Gastrocnemius medialis (tissue), 4 donors: ENCODE measurements at regions not wholly inside any gene's neighbourhood (a gene's known extent, or its start where the extent isn't known, plus 50 kb on each side); places are given as distances from the start of the nearest gene placed in this dataset.

Experiments
- ATAC-seq, 2 donors: fragments of 150-250 bp; one replicate each; pipeline ENCODE4 v1.9.1; 2016
- DNase-seq, 2 donors: peaks; one replicate each; pipeline ENCODE4 v3.0.0-alpha.2; 2019
- H3K27ac ChIP-seq, 4 donors: fragments of 200-600 bp; sonication (generic); 1 replicate in 1 of 4; 2 replicates in 3 of 4; pipeline ENCODE4 v1.5.1; 2016 to 2018; ENCODE audit warnings: mild to moderate bottlenecking in 2 of 4, moderate library complexity in 1 of 4
- H3K27me3 ChIP-seq, 3 donors: fragments of 200-600 bp; sonication (generic) in 2 of 3; 1 replicate in 1 of 3; 2 replicates in 2 of 3; pipeline versions ENCODE4 v1.5.1 to v1.6.0; 2016 to 2019; ENCODE audit warnings: mild to moderate bottlenecking in 1 of 3, moderate library complexity in 1 of 3
- H3K36me3 ChIP-seq, 2 donors: fragments of 200-600 bp; sonication (generic) in 1 of 2; one replicate each; pipeline ENCODE4 v1.5.1; 2017 to 2018
- H3K4me1 ChIP-seq, 2 donors: fragments of 200-600 bp; sonication (generic) in 1 of 2; one replicate each; pipeline ENCODE4 v1.5.1; 2016 to 2017; ENCODE audit warnings: mild to moderate bottlenecking in 2 of 2
- H3K4me3 ChIP-seq, 4 donors: fragments of 200-600 bp; sonication (generic) in 3 of 4; 1 replicate in 1 of 4; 2 replicates in 3 of 4; pipeline ENCODE4 v1.5.1; 2016 to 2019; ENCODE audit warnings: mild to moderate bottlenecking in 2 of 4
- H3K9me3 ChIP-seq, 3 donors: fragments of 200-600 bp; sonication (generic) in 2 of 3; 1 replicate in 1 of 3; 2 replicates in 2 of 3; pipeline ENCODE4 v1.5.1; 2016 to 2019
- CTCF ChIP-seq, 5 experiments: fragments of 450-650 bp in 3 of 5; fragments of 200-600 bp in 2 of 5; sonication (generic) in 2 of 5; IDR thresholded peaks in 4 of 5; conservative IDR thresholded peaks in 1 of 5; 1 replicate in 4 of 5; 2 replicates in 1 of 5; pipeline ENCODE4 v1.5.1; 2016 to 2019; ENCODE audit warnings: antibody characterized with exemption in 5 of 5, mild to moderate bottlenecking in 3 of 5, moderate library complexity in 3 of 5
- POLR2A ChIP-seq, 2 donors: fragments of 450-650 bp; IDR thresholded peaks; one replicate each; pipeline ENCODE4 v1.6.1; 2017; ENCODE audit warnings: antibody characterized with exemption in 2 of 2, mild to moderate bottlenecking in 2 of 2, moderate library complexity in 2 of 2
- in situ Hi-C, 4 donors: fragments of 200-750 bp; cut with MboI; loops; one replicate each; pipeline versions ENCODE4 v1.15.0 to v1.8.0; 2017; ENCODE audit warnings: low sequenced_read_pairs in 4 of 4
- intact Hi-C: fragments of 100-400 bp; cut with DNase I; formaldehyde crosslinking; loops from one replicate; pipeline ENCODE4 v1.15.1; 2023; ENCODE audit warnings: low total_unique reads

GRCh38 chr6:44653761-44654218 is 266.3 kb downstream of the CDC5L start:
- Histone ChIP-seq H3K4me1 (peaks cover 9 to 14% of the 10 kb centered on the region in 2 donors), H3K36me3 (no peaks in the 10 kb centered on the region), H3K9me3 (no peaks in the 10 kb centered on the region), H3K4me3 (no peak overlapping the region), H3K27me3 (no peaks in the 10 kb centered on the region), H3K27ac (no peak overlapping the region)
- ATAC-seq (no peak), DNase-seq (no peak)
- in situ Hi-C loops: loop anchor here (10.0 to 25.0 kb wide), 5 partner anchors 759 to 1271 kb away; no protein-coding TSS in a partner anchor
- TF ChIP-seq POLR2A (IDR thresholded peaks at IDR 0.05) (no peak), CTCF (IDR thresholded peaks at IDR 0.05 in 4 of 5, conservative IDR thresholded peaks at IDR 0.05 in 1 of 5) (no peak)
- intact Hi-C loops: loop anchor here (2.0 to 5.0 kb wide), 3 partner anchors 176 to 767 kb away; partner anchors contain the start of gene SUPT3H

- TF ChIP-seq POLR2A (IDR thresholded peaks at IDR 0.05) (no peak), CTCF (IDR thresholded peaks at IDR 0.05 in 4 of 5, conservative IDR thresholded peaks at IDR 0.05 in 1 of 5) (peak; percentile 82 to 95 (median 92))
- no peaks in the 10 kb centered on the region for H3K36me3 ChIP-seq
- intact Hi-C loops: loop anchor here (1.0 to 5.0 kb wide), 4 partner anchors 721 to 1267 kb away; partner anchors contain the start of gene SUPT3H
- peaks cover 9 to 14% of the 10 kb centered on the region in 2 donors for H3K4me1 ChIP-seq
- peak; percentile 90 to 92 for ATAC-seq
- no peaks in the 10 kb centered on the region for H3K9me3 ChIP-seq
- in situ Hi-C loops: loop anchor here (5.0 to 25.0 kb wide), 6 partner anchors 757 to 1269 kb away; no protein-coding TSS in a partner anchor
- H3K27me3 ChIP-seq: no peaks in the 10 kb centered on the region
- H3K27ac ChIP-seq: peak overlapping the region in 1 of 4 donors; percentile 39
- no peak overlapping the region for H3K4me3 ChIP-seq
- peak; percentile 83 to 91 for DNase-seq
Measured at GRCh38 chr6:44655412-44656342, 268.2 kb downstream of the CDC5L start.

- TF ChIP-seq POLR2A (IDR thresholded peaks at IDR 0.05): no peak
- no peak for TF ChIP-seq CTCF (IDR thresholded peaks at IDR 0.05 in 4 of 5, conservative IDR thresholded peaks at IDR 0.05 in 1 of 5)
Measured at GRCh38 chr6:44656691-44657090, 269.2 kb downstream of the CDC5L start.

GRCh38 chr6:44657206-44657819 is 269.8 kb downstream of the CDC5L start:
- ATAC-seq: no peak
- Histone ChIP-seq H3K27me3 (no peaks in the 10 kb centered on the region), H3K9me3 (no peaks in the 10 kb centered on the region), H3K27ac (no peak overlapping the region), H3K4me1 (peaks cover 9 to 14% of the 10 kb centered on the region in 2 donors), H3K36me3 (no peaks in the 10 kb centered on the region), H3K4me3 (no peak overlapping the region)
- in situ Hi-C loops (loop anchor here (5.0 to 25.0 kb wide), 6 partner anchors 755 to 1267 kb away; no protein-coding TSS in a partner anchor), intact Hi-C loops (loop anchor here (5.0 kb wide), 1 partner anchor 1265 kb away; no protein-coding TSS in a partner anchor)
- DNase-seq: no peak
- no peak for TF ChIP-seq CTCF (IDR thresholded peaks at IDR 0.05 in 4 of 5, conservative IDR thresholded peaks at IDR 0.05 in 1 of 5)
- no peak for TF ChIP-seq POLR2A (IDR thresholded peaks at IDR 0.05)

More at GRCh38 chr6:44656691-44657090, 269.2 kb downstream of the CDC5L start:
- Histone ChIP-seq H3K9me3 (no peaks in the 10 kb centered on the region), H3K27ac (no peak overlapping the region), H3K4me3 (no peak overlapping the region), H3K4me1 (peaks cover 9 to 14% of the 10 kb centered on the region in 2 donors), H3K36me3 (no peaks in the 10 kb centered on the region), H3K27me3 (no peaks in the 10 kb centered on the region)
- in situ Hi-C loops: loop anchor here (5.0 to 25.0 kb wide), 6 partner anchors 756 to 1268 kb away; no protein-coding TSS in a partner anchor
- ATAC-seq (no peak), DNase-seq (no peak)
- intact Hi-C loops: loop anchor here (5.0 kb wide), 1 partner anchor 1266 kb away; no protein-coding TSS in a partner anchor
